Prostate gland (tissue), 2 donors: ENCODE measurements at regions not wholly inside any gene's neighbourhood (a gene's known extent, or its start where the extent isn't known, plus 50 kb on each side); places are given as distances from the start of the nearest gene placed in this dataset.

ENCODE experiments used
- DNase-seq: peaks from one replicate; pipeline ENCODE4 v3.0.0-alpha.2; 2019; ENCODE audit warnings: low spot score
- H3K27ac ChIP-seq, 2 donors: fragments of 200-600 bp; sonication (generic); 2 replicates each; pipeline ENCODE4 v1.5.1; 2017 to 2019
- H3K27me3 ChIP-seq: fragments of 200-600 bp; sonication (generic); replicated peaks from 2 replicates; pipeline ENCODE4 v1.5.1; 2019; ENCODE audit not compliant: insufficient read depth
- H3K36me3 ChIP-seq, 2 donors: fragments of 200-600 bp; sonication (generic); 1 replicate in 1 of 2; 2 replicates in 1 of 2; pipeline versions ENCODE4 v1.5.1 to v1.8.1; 2017 to 2019
- H3K4me1 ChIP-seq: fragments of 200-600 bp; sonication (generic); replicated peaks from 2 replicates; pipeline ENCODE4 v1.5.1; 2019
- H3K4me3 ChIP-seq, 2 donors: fragments of 200-600 bp; sonication (generic); 2 replicates each; pipeline ENCODE4 v1.5.1; 2017 to 2019
- H3K9me3 ChIP-seq: fragments of 200-600 bp; sonication (generic); 2 replicates; pipeline ENCODE4 v1.5.1; 2017
- CTCF ChIP-seq, 4 experiments: fragments of 200-600 bp in 2 of 4; fragments of 450-650 bp in 2 of 4; sonication (generic) in 2 of 4; IDR thresholded peaks; 1 replicate in 3 of 4; 2 replicates in 1 of 4; pipeline ENCODE4 v1.5.1; 2016 to 2019; ENCODE audit warnings: antibody characterized with exemption in 4 of 4, mild to moderate bottlenecking in 2 of 4, moderate library complexity in 2 of 4
- POLR2A ChIP-seq: fragments of 450-650 bp; IDR thresholded peaks from one replicate; pipeline ENCODE4 v1.6.1; 2016; ENCODE audit warnings: antibody characterized with exemption, mild to moderate bottlenecking
- POLR2AphosphoS5 ChIP-seq: sonication (generic); formaldehyde crosslinking; IDR thresholded peaks from one replicate; pipeline ENCODE4 v1.6.1; 2017; ENCODE audit warnings: antibody characterized with exemption
- WGBS: methylation state at CpG from one replicate; pipeline ENCODE4 v1.1.5; 2018; 5-methylcytosine and 5-hydroxymethylcytosine counted together
- intact Hi-C: fragments of 100-400 bp; cut with DNase I; formaldehyde crosslinking; loops from one replicate; pipeline ENCODE4 v1.14.2; 2022

- no peaks in the 10 kb centered on the region for H3K36me3 ChIP-seq
- 65% methylated on average over 3 of the region's 3 CpGs for WGBS
- H3K4me1 ChIP-seq: no peaks in the 10 kb centered on the region
- no peaks in the 10 kb centered on the region for H3K9me3 ChIP-seq
- intact Hi-C loops: no loop called here
- H3K4me3 ChIP-seq: no peak overlapping the region
- H3K27ac ChIP-seq: no peak overlapping the region
- TF ChIP-seq CTCF (IDR thresholded peaks at IDR 0.05): no peak
- no peak for TF ChIP-seq POLR2AphosphoS5
- no peak for TF ChIP-seq POLR2A
- DNase-seq: no peak
- H3K27me3 ChIP-seq: no peaks in the 10 kb centered on the region
These were observed 224.2 kb downstream of the BCL11A start for GRCh38 chr2:60329225-60329624.

GRCh38 chr2:60324536-60324935 lies 228.9 kb downstream of the BCL11A start:
- no peaks in the 10 kb centered on the region for H3K4me1 ChIP-seq
- DNase-seq: no peak
- no peak overlapping the region for H3K4me3 ChIP-seq
- TF ChIP-seq POLR2AphosphoS5: no peak
- no peak for TF ChIP-seq POLR2A
- TF ChIP-seq CTCF (IDR thresholded peaks at IDR 0.05): no peak
- WGBS: 90% methylated on average over 5 of the region's 5 CpGs
- H3K27me3 ChIP-seq: no peaks in the 10 kb centered on the region
- H3K27ac ChIP-seq: no peak overlapping the region
- H3K36me3 ChIP-seq: no peaks in the 10 kb centered on the region
- H3K9me3 ChIP-seq: no peaks in the 10 kb centered on the region
- intact Hi-C loops: no loop called here

GRCh38 chr2:60321816-60322215 lies 231.6 kb downstream of the BCL11A start:
- 92% methylated on average over 14 of the region's 14 CpGs for WGBS
- no peak for TF ChIP-seq POLR2A
- TF ChIP-seq POLR2AphosphoS5: no peak
- no peak for TF ChIP-seq CTCF (IDR thresholded peaks at IDR 0.05)
- Histone ChIP-seq H3K27ac (no peak overlapping the region), H3K27me3 (no peaks in the 10 kb centered on the region), H3K36me3 (no peaks in the 10 kb centered on the region), H3K4me3 (no peak overlapping the region), H3K4me1 (no peaks in the 10 kb centered on the region), H3K9me3 (no peaks in the 10 kb centered on the region)
- no peak for DNase-seq
- intact Hi-C loops: no loop called here

GRCh38 chr2:60320724-60321123 lies 232.7 kb downstream of the BCL11A start:
- no peak for DNase-seq
- intact Hi-C loops: no loop called here

GRCh38 chr2:60319031-60319547 lies 234.4 kb downstream of the BCL11A start:
- Histone ChIP-seq H3K27me3 (no peaks in the 10 kb centered on the region), H3K36me3 (no peaks in the 10 kb centered on the region), H3K27ac (no peak overlapping the region), H3K4me1 (no peaks in the 10 kb centered on the region), H3K4me3 (no peak overlapping the region), H3K9me3 (no peaks in the 10 kb centered on the region)
- 92% methylated on average over 3 of the region's 3 CpGs for WGBS
- DNase-seq: no peak
- intact Hi-C loops: no loop called here
- TF ChIP-seq POLR2A (no peak), POLR2AphosphoS5 (no peak), CTCF (IDR thresholded peaks at IDR 0.05) (no peak)

More at GRCh38 chr2:60320724-60321123, 232.7 kb downstream of the BCL11A start:
- no peak overlapping the region for H3K4me3 ChIP-seq
- WGBS: 85% methylated on average over 5 of the region's 5 CpGs
- no peaks in the 10 kb centered on the region for H3K9me3 ChIP-seq
- H3K27ac ChIP-seq: no peak overlapping the region
- no peaks in the 10 kb centered on the region for H3K36me3 ChIP-seq
- TF ChIP-seq POLR2A: no peak
- no peaks in the 10 kb centered on the region for H3K4me1 ChIP-seq
- H3K27me3 ChIP-seq: no peaks in the 10 kb centered on the region
